ENCODE measurements at regions not wholly inside any gene's neighbourhood (a gene's known extent, or its start where the extent isn't known, plus 50 kb on each side); places are given as distances from the start of the nearest gene placed in this dataset.

- Histone ChIP-seq H3K27me3 (ENCODE audit: control insufficient read depth, insufficient read depth, low read length) (peaks cover 25% of the 10 kb centered on the region), H3K4me3 (ENCODE audit: low read depth, low read length) (no peak overlapping the region), H3K27ac (ENCODE audit: low read depth, low read length) (no peak overlapping the region), H3K9me3 (ENCODE audit: control insufficient read depth, insufficient read depth, low read length) (no peaks in the 10 kb centered on the region)
- no peak for TF ChIP-seq CTCF (IDR thresholded peaks at IDR 0.05; ENCODE audit: low read depth, low read length)
- DNase-seq (ENCODE audit: low read depth, low spot score) = no peak
- ChIA-PET CTCF (no interaction called here), POLR2A (no interaction called here)
Observed at GRCh38 chr15:69719527-69720240, 267.1 kb downstream of the RPLP1 start.

GRCh38 chr15:69720536-69720935 is 267.9 kb downstream of the RPLP1 start:
- TF ChIP-seq CTCF (IDR thresholded peaks at IDR 0.05; ENCODE audit: low read depth, low read length) = no peak
- CTCF ChIA-PET = no interaction called here
- no peak for DNase-seq (ENCODE audit: low read depth, low spot score)
- Histone ChIP-seq H3K27ac (ENCODE audit: low read depth, low read length) (no peak overlapping the region), H3K4me3 (ENCODE audit: low read depth, low read length) (no peak overlapping the region), H3K27me3 (ENCODE audit: control insufficient read depth, insufficient read depth, low read length) (peaks cover 28% of the 10 kb centered on the region), H3K9me3 (ENCODE audit: control insufficient read depth, insufficient read depth, low read length) (no peaks in the 10 kb centered on the region)
- POLR2A ChIA-PET = no interaction called here

- Histone ChIP-seq H3K27me3 (ENCODE audit: control insufficient read depth, insufficient read depth, low read length) (peaks cover 41% of the 10 kb centered on the region), H3K9me3 (ENCODE audit: control insufficient read depth, insufficient read depth, low read length) (no peaks in the 10 kb centered on the region), H3K4me3 (ENCODE audit: low read depth, low read length) (no peak overlapping the region), H3K27ac (ENCODE audit: low read depth, low read length) (no peak overlapping the region)
- no peak for DNase-seq (ENCODE audit: low read depth, low spot score)
- ChIA-PET POLR2A (no interaction called here), CTCF (interaction anchor here (0.8 to 1.3 kb wide), 3 partner anchors 20 to 744 kb away, joined by 3 read pairs; no protein-coding TSS in a partner anchor)
- TF ChIP-seq CTCF (IDR thresholded peaks at IDR 0.05; ENCODE audit: low read depth, low read length) = no peak
Observed at GRCh38 chr15:69722924-69723323, 270.3 kb downstream of the RPLP1 start.

- CTCF ChIA-PET = interaction anchor here (0.8 to 1.1 kb wide), 3 partner anchors 19 to 367 kb away, joined by 3 read pairs; no protein-coding TSS in a partner anchor
- POLR2A ChIA-PET = interaction anchor here (0.7 kb wide), 1 partner anchor 341 kb away, joined by 3 read pairs; no protein-coding TSS in a partner anchor
- Histone ChIP-seq H3K9me3 (ENCODE audit: control insufficient read depth, insufficient read depth, low read length) (no peaks in the 10 kb centered on the region), H3K4me3 (ENCODE audit: low read depth, low read length) (no peak overlapping the region), H3K27me3 (ENCODE audit: control insufficient read depth, insufficient read depth, low read length) (peaks cover 46% of the 10 kb centered on the region), H3K27ac (ENCODE audit: low read depth, low read length) (no peak overlapping the region)
- TF ChIP-seq CTCF (IDR thresholded peaks at IDR 0.05; ENCODE audit: low read depth, low read length) = peak; percentile 32
- DNase-seq (ENCODE audit: low read depth, low spot score) = no peak
Observed at GRCh38 chr15:69723404-69724096, 270.9 kb downstream of the RPLP1 start.

GRCh38 chr15:69724333-69724732 is 271.7 kb downstream of the RPLP1 start:
- POLR2A ChIA-PET = no interaction called here
- TF ChIP-seq CTCF (IDR thresholded peaks at IDR 0.05; ENCODE audit: low read depth, low read length) = no peak
- CTCF ChIA-PET = interaction anchor here (1.1 kb wide), 1 partner anchor 263 kb away, joined by 3 read pairs; no protein-coding TSS in a partner anchor
- no peak overlapping the region for H3K4me3 ChIP-seq (ENCODE audit: low read depth, low read length)
- H3K27me3 ChIP-seq (ENCODE audit: control insufficient read depth, insufficient read depth, low read length) = peaks cover 42% of the 10 kb centered on the region
- DNase-seq (ENCODE audit: low read depth, low spot score) = no peak
- H3K27ac ChIP-seq (ENCODE audit: low read depth, low read length) = no peak overlapping the region
- H3K9me3 ChIP-seq (ENCODE audit: control insufficient read depth, insufficient read depth, low read length) = no peaks in the 10 kb centered on the region

All from AG04450 (cell line).